GM19324 (cell line): ENCODE measurements at regions not wholly inside any gene's neighbourhood (a gene's known extent, or its start where the extent isn't known, plus 50 kb on each side); places are given as distances from the start of the nearest gene placed in this dataset.
"Not testable (repeated sequence)": the region's sequence is repeated elsewhere in the genome, so short reads cannot be mapped to it uniquely, and the experiment has no call there.

Source experiments
- ATAC-seq: cut with Tn5 transposase; IDR thresholded peaks from one replicate; pipeline ENCODE4 v1.9.1; 2021; ENCODE audit warnings: mild to moderate bottlenecking, moderate library complexity; ENCODE audit not compliant: unreplicated experiment, low FRiP score

DNA sequence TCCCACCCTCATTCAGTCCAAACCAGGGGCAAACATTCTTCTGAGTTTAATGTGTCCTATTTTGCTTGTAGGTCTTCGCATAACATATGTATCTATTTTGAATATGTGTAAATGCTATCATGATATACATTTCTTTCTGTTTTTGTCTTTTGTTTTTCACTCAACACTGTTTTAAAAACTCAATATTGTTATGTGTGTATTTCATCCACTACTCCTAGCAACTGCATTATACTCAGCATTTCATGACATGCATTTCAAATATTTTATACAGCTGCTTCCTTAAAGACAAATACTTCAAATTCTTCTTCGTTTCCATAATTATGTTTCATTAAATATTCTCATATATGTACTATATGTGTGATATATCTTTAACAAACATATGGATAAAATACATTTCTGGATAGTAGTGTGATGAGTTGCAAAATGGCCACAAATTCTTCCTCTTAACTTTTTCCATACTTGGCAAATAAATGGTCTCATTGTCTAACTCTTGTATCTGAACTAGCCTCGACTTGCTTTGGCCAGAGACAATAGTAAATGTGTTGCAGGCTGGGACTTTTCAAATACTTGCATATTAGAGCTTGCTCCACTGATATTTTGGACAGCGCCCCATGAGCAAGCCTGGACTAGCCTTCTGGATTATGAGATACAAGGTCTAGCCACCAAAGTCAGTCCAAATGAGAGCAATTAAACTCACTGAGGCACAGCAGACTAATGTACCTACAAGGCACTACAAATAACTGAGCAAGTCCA, 539.7 kb upstream of the KCND2 start:
- ATAC-seq = no peak

DNA sequence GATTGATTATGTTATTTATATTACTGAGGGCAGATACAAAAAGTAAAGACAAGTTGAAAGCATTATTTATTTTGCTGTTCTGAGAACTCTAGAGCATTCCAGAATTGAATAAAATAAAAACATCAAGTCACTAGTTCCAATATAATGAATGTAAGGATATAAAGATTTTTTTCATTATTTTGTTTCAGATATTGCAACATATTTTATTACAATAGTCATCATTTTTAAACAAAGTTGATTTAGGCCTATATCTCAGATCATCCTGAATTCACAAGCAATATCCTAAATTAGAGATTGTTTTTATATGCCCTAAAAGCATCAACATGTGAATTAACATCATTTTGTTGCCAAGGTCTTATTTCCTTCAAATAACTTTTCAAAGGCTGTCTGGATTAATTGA, 535.6 kb upstream of the KCND2 start:
- ATAC-seq = no peak

- not testable (repeated sequence) for ATAC-seq
Observed at GRCh38 chr7:119745280-119745679, 527.7 kb upstream of the KCND2 start.

GRCh38 chr7:119748251-119748860, 524.6 kb upstream of the KCND2 start:
- ATAC-seq = no peak

DNA sequence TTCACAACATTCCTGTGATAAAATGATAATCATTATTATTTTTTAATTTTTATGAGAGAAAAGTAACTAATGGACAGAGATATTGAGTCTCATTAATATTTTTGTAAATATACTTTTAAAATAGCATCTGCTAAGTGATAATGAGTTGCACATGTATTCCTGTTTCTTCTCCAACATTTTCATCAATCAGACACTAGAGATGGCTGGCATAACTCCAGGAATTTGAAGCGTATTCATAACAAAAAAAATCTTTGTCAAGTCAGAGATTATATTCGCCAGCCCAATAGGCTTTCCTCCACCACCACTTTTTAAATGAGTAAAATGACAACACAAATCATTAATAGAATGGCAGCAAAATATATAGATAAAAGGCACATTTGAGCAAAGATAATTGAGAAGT, 524.0 kb upstream of the KCND2 start:
- ATAC-seq = no peak

- no peak for ATAC-seq
Observed at GRCh38 chr7:119756687-119757086, 516.3 kb upstream of the KCND2 start.

DNA sequence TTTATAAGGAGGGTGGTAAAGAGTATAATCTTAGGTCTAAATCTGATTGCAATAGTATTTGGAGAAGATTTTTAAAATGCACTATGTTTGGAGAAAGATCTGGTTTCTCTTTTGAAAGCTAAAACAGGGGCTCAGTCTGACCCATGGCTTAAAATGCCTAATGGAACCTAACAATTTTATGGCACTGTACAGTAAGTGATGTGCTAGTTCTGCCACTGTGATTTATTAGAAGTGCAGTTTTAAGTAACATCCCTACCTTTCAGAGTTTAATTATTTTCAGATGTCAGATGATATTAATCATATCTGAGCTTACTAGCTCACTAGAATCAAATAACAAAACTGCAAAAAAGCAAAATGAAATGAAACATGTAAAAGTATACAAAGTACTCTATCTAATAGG, 514.7 kb upstream of the KCND2 start:
- no peak for ATAC-seq

DNA sequence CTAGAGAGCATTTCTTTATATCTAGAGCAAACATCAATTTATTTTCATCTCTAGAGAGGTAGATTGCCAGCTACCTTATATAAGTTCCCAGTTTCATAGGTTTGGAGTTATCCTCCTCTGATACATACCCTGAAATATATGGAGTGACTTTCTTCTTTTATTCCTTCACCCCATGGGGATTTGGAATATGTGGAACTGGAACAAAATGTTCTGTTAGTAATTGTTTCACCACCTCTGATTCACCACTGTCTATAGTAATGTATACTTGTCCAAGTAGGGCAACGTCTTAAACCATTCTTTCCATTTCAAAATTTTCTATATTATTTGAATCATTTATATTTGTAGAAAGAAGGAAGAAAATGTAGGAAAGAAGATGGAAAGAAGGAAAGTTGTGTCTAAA, 511.2 kb upstream of the KCND2 start:
- ATAC-seq = no peak

DNA sequence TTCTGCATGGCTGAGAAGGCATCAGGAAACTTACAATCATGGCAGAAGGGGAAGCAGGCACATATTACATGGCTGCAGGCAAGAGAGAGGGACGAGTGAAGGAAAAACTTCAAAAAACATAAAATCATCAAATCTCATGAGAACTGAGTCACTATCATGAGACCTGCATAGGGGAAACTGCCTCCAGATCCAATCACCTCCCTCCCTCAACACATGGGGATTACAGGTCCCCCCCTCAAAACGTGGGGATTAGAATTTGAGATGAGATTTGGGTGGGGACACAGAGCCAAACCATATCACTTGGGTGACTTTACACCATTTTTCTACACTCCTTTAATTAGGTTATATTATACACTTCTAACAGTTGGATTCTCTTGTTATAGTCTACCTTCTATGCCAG, 490.7 kb upstream of the KCND2 start:
- no peak for ATAC-seq

GRCh38 chr7:119783799-119784198, 489.2 kb upstream of the KCND2 start:
- ATAC-seq = no peak

DNA sequence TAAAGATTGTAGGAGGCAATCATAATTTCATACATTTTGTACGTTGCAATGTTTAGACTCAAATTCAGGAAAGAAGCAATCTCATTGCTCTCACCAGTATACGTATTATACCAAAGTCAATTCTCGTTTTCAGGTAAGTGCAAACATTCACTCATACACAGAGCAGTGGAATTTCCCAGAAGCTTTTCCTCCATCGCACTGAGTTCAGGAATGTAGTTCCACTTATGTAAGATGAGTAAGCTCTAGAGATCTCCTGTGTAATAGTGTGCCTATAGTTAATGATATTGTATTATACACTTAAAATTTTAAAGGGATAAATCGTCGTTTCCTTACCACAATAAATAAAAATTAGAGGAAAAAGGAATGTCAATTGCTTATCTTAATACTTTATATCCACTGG, 470.8 kb upstream of the KCND2 start:
- no peak for ATAC-seq

DNA sequence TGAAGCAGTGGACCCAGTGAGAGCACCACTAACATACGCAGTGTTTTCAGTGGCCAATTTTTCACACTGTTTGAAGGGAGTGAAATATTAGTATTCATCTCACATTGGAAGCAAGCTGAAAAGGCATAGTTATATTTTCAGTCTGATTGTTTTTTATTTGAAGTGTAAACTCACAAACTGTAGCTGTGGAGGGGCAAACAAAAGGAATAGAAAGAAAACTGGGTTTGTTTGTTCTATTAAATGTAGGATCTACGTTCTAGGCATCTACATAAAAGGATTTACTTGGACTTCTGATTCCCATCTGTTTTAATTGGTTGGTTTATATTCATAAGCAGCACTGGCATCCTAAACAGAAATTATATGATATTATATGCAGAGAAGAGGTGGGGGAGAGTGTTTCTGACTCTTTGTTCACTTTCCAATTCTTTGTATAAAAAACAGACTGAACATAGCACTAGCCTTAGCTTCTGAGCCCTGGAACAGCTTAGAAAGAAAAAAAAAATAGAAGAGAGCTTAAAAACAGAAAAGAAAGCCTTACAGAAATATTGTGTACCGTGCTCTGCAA, 447.8 kb upstream of the KCND2 start:
- ATAC-seq = no peak

DNA sequence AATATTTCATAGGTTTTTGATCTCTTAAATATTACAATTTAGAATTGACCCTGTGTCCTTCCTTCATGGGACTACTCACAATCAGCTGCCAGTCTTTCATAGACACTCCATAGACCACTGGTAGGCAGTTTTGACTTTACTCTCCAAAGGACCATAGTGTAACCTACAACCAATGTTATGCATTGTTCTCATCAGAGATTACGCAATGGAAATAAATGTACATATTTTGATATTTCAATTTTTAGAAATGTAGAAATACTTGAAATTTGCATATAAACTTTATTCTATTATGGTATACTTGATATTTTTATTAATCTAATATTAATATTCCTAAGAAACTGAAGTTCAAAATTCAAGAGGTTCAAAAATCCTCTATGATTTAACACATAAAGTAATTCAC, 446.4 kb upstream of the KCND2 start:
- ATAC-seq = no peak

DNA sequence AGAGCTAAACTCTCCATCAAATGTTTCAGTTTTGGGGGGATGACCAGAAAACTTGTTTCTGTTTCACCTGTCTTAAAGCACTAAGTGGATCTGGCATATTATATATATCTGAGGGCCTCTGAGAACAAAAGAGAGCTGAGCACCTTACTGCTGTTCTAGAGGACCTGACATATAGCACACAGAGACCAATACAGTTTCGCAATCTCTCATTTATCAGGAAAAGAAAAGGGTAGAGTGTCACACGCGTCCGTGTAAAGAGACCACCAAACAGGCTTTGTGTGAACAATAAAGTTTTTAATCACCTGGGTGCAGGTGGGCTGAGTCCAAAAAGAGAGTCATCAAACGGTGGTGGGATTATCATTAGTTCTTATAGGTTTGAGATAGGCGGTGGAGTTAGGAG, 434.5 kb upstream of the KCND2 start:
- no peak for ATAC-seq

- no peak for ATAC-seq
Observed at GRCh38 chr7:119842337-119842736, 430.6 kb upstream of the KCND2 start.

DNA sequence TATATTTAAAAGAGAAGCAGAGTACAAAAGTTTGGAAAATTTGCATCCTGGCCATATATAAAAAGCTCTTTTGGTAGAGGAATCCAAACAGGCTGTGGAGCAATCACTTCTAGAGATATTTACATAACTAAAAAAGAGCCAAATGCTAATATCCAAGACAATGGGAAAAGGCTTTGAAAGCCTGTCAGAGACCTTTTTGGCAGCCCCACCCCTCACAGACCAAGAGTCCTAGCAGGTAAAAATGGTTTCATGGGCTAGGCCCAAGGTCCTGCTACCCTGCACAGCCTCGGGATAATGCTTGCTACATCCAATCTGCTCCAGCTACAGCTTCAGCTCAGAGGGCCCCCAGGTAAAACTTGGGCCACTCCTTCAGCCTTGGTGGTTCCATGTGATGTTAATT, 430.2 kb upstream of the KCND2 start:
- ATAC-seq = no peak

DNA sequence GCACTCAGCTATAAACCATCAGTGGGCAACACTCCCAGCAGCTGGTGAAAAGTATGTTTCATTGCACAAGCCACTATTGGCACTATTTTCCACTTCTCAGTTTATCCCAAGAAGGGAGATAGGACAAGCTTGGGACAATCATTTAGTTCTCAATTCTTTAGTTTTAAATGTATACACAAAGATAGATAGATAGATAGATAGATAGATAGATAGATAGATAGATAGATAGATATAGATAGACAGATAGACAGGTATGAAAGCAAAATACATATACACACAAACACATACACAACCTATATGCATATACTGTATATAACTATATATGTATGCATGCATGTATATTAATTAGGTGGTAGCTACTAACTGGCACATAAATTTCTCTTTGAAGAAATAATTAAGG, 411.6 kb upstream of the KCND2 start:
- no peak for ATAC-seq

GRCh38 chr7:119868387-119868786, 404.6 kb upstream of the KCND2 start:
- no peak for ATAC-seq

DNA sequence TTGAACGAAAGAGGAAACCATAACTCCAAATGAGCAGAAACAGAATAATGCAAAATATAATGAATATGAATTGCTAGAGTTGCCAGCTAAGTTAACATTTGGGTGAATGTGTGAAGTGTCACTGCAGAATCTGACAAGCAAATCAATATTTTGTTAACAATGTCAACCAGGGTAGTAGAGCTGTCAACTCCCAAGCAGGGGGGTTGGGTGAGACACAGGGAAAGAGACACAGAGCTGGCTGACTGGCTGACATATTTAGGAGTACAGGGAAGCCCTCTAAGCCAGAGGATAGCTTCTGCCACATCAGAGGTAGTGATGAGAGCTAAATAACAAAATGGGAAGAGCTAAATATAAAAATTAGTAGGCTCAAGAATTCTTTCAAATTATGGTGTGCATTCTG, 393.1 kb upstream of the KCND2 start:
- no peak for ATAC-seq

DNA sequence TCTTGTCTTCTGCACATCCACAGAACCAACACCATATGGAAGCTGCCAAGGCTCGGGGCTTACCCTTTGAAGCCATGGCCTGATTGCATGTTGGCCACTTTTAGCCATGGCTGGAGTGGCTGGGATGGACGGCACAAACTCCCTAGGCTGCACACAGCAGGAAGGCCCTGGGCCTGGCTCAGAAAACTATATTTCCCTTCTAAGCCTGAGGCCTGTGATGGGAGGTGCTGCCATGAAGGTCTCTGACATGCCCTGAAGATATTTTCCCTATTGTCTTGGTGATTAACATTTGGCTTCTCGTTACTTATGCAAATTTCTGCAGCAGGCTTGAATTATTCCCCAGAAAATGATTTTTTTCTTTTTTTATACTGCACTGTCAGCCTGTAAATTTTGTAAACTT, 387.0 kb upstream of the KCND2 start:
- no peak for ATAC-seq

GRCh38 chr7:119886525-119886924, 386.4 kb upstream of the KCND2 start:
- ATAC-seq = not testable (repeated sequence)

DNA sequence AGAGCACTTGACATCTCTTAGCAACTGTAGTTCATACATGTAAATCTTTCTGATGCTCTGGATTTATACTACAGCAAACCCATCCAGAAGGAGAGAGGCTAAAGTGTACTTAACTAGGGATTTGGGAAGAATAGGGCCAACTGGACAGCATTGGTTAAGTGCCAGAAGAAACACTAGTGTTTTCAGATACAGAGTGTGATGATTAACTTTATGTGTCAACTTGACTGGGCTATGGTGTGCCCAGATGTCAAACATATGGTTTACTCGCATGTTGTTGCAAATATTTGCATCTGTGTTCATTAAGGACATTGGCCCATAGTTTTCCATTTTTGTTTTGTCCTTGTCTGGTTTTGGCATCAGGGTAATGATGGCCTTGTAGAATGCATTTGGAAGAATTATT, 384.7 kb upstream of the KCND2 start:
- no peak for ATAC-seq
